Smooth muscle cell of the brain vasculature (primary cell): ENCODE measurements at regions not wholly inside any gene's neighbourhood (a gene's known extent, or its start where the extent isn't known, plus 50 kb on each side); places are given as distances from the start of the nearest gene placed in this dataset.

Source experiments
- DNase-seq: peaks from one replicate; pipeline ENCODE4 v3.0.0-alpha.2; 2012; ENCODE audit warnings: low read depth, low spot score

DNA sequence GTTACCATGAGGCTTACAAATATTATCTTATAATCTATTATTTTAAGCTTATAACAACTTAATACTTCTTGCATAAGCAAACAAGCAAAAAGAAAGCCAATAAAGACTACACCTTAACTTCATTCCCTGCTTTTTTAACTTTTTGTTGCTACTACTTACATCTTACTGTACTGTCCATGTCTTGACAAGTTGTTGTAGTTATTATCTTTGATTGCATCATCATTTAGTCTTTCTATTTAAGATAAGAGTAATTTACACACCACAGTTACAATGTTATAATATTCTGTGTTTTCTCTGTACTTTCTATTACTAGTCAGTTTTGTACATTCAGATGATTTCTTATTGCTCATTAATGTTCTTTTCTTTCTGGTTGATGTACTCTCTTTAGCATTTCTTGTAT is 346.6 kb downstream of the SMARCA1 start:
- DNase-seq: no peak

DNA sequence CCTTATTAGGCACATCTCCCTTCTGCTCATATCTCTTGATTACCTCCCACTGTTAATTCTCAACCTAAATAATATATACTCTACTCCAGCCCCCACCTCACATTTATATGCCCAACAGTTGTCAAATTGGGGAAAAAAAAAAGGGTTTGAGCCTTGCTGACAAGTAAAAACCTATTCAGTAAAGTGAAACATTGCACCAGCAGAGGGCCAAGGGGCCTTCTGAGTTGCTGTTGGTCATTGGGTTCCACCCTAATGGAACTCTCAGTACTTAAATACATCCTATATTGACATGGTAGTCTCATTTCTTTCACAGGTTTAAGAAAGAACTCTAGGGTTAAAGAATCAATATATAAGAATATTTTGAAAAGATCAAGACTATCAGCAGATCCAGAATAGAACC is 362.2 kb downstream of the SMARCA1 start:
- DNase-seq: no peak

DNA sequence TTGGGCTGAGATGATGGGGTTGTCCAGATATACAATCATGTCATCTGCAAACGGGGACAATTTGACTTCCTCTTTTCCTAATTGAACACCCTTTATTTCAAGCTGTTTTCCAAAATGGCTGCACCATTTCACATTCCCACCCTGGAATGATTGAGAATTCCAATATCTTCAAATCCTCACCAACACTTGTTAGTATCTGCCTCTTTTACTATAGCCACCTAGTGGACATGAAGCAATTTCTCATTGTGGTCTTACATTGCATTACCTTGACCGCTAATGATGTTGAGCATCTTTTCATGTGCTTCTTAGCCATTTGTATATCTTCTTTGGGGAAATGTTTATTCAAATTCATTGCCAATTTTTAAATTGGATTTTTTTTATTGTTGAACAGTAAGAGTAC is 364.8 kb downstream of the SMARCA1 start:
- no peak for DNase-seq

DNA sequence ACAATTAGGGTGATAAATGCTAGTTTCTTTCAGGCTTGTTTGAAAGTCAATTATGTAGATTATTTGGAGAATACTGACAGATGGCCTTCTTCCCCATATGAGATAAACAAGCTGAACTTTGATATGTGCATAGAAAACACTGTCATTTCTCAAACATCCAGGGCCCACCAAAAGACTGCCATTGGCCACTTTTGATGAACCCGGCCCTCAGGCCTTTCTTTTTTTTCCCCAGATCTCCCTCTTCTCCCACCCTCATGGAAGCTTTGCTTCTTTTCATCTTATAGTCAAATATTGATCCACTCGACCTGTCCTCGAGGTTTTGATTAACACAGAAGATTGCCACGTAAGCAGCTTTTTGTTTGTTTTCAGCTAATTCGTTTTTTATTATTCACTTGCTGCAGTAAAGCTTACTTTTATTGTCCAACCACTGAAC is 377.4 kb downstream of the SMARCA1 start:
- DNase-seq: no peak

DNA sequence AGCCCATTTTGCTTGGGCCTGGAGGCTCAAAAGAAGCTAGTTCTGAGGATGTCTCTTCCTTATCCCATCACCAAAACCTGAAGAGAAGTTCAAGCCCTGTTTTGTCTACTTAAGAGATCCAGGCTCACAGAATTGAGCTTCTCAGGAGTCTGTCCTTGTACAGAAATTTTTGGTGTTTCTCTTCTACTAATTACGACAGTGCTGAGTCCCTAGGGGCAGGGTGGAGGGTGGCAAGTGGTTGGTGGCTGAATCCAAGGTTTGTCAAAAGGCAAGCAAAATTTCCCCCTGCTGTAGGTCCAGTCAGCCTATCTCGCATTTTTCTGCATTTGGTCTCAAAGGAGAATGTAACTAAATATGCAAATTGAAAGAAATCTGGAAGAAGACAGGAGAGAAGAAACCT is 377.9 kb downstream of the SMARCA1 start:
- no peak for DNase-seq

DNA sequence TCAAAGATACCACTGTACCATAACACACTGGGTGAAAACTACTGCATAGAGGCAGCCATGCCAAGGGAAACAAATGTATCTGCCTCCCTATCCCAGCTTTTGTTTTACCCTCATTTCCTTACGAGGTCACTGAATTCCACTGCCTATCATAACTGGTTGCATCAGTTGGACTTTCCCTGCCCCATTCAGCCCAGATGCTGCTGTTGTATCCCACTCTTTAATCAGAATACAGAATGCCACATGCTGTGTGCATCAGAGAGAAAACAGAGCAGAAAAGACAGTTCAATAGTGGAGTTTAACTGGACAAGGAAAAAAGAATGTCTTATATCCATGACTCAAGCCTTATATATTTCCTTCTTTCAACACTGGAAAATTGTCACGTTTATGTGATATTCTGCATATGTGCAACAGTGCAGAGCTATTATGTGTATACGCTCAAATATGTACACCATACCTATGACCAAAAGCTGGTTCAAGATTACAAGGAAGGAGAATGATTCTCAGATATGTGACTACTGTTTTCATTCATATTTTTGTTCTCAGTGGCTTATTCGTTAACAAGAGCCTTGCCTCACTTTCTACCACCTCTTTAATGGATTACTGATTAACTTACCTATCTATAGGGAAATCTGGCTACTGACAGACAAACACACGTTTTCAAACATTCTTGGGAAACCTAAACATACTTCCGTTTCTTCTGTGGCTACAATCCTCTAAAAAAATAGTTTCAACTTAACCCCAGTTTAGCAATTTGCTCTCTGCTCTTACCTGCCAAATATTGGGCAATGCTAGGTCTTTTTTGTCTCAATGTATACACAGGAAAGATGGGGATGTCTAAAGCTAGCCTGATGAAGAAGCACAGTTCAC is 378.9 kb downstream of the SMARCA1 start:
- DNase-seq: no peak

DNA sequence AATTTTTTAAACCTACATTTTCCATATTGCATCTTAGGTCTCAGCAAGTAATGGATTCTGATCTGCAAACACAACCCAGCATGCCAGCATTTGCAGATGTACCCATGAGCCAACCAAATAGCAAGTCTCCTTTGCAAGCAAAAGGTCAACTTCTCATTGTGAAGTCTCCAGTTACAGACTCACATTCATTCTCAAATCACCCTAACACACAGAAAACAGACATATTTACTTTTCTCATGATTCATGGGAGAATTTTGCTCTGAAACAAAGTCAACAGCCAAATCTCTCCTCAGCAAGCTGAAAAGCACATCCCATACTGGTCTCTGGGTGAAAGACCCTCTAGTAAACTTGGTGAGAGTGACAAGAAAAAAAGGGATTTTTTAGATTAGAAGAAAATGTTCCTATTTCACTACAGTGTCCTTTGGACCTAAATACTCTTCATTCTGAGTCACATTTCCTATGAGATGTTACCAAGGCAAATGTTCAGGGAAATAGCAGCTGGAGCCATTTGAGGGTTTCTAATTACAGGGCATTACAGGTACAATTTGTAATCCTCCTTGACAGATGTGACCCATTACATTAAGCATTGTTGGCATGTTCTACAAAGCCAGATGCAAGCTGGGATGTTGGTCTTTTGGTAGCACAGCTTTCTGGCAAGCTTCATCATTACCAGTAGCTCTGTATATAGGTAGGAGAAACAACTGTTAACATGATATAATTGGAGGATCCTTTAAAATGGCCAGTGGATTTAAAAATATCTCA is 383.3 kb downstream of the SMARCA1 start:
- no peak for DNase-seq

DNA sequence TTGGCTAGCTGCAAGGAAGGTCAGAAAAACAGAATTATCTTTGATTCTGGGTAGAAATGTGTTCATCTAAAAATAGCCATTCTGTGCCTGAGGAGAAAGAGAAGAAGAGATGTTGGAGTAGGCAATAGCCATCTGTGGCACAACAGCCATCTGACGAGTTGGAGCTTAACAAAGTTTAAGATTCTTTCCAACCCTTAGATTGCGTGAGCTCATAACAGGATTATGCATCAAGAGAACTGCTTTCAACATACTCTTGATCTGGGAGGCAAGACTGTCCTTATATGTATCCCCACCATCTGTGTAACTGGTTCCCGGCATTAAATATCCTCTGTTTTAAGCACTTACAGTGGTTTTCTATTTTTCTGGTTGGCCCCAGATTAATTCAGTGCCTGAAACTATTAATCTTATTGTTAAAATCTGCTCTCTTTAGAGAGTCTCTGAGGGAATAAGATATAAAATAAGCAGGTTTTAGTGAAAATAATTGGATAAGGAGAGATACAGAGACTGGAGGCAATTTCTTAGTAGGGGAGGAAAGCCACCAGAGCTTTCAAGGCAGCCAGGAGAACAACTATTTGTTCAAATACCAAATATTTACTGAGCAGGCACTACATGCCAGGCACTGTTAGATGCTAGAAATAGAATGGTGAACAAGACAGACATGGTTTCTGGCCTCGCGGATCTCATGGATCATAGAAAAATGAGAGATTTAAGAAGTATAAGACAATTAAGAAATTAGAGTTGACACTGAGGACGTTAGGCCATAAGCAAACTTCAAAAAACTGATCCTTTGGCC is 398.0 kb downstream of the SMARCA1 start:
- no peak for DNase-seq

DNA sequence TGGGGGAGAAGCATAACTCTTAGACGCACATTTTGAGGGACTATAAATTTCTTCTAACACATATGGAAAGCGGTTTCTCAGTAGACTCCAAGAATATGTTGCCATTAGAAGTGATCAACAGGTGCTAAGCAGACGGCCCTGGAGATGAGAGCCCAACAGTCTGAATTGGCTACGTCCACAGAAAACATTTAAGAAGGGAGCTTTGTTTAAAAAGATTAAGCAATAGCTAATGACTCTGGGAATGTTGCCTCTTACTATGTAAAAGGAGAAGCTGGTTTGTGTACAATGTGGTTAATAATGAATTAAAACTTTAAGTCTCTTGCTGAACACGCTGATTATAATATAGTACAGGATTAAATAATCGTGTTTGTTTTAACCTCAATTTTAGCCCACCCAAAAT is 399.5 kb downstream of the SMARCA1 start:
- DNase-seq: no peak

DNA sequence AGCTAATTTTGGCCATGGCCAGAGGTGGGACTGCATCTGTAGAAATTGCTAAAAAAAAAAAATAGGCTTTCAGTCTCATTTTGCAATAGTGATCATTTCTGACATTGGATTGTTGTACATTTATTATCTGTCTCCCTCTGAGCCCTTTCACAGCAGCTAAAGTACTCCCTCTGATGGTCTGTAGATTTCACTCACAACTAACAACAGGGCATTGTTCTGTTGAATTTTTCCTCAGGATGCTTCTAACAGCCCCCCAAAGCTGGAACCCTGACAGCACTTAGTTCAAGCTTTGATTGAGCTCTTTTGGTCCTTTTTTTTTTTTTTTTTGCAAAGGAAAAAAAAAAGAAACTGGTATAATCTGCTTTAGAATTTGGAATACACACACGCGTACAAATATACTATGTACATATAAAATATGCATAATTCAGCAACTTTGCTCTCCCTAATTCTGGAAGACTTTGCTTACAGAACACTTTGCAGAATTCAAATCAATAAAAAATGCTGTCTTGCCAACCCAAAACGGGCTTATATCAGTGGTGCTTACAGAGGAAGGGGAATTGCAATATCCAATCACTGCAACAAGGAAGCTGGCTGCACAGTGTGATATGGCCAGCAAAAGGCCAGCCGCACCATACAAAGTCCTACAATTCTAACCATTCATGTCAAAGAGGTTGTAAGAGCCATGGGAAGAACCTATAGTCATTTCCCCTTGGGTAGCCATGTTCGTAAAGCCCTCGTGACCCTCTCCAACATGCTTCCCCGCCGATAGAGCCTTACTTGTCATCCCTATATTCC is 406.4 kb downstream of the SMARCA1 start:
- DNase-seq: no peak

DNA sequence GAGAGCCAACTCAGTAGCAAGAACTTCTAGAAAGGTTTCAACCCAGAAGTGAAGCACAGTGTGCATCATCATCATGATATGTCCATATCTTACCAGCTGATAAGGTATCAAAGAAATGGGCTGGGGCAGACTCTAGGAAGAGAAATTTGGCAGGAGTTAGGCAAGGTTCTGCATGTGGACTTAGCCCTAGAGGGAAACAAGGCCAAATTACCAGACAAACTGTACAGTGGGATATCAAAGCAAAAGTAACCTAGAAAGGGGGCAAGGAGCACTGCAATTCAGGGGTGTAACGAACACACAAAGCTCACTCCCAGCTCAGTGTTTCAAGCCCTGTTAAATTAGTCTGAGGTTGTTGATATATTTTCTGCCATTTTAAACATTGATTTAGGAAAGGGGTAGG is 407.4 kb downstream of the SMARCA1 start:
- no peak for DNase-seq

DNA sequence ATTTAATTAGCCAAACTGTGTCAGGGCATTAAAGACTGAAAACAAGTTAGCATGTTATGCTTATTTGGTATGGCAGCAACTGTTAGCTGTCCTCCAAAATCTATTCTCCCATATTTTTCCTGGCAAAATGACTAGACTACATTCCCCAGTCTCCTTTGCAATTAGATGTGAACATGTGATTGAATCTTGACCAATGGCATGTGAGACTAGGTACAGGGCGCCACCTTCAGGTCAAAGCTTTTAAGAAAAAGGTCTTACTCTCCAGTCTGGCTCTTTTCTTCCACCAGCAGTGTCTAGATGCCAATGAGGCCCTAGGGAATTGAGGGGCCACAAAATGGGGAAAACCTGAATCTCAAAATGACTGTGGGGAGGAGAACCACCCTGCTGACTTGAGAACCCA is 408.2 kb downstream of the SMARCA1 start:
- DNase-seq: no peak

DNA sequence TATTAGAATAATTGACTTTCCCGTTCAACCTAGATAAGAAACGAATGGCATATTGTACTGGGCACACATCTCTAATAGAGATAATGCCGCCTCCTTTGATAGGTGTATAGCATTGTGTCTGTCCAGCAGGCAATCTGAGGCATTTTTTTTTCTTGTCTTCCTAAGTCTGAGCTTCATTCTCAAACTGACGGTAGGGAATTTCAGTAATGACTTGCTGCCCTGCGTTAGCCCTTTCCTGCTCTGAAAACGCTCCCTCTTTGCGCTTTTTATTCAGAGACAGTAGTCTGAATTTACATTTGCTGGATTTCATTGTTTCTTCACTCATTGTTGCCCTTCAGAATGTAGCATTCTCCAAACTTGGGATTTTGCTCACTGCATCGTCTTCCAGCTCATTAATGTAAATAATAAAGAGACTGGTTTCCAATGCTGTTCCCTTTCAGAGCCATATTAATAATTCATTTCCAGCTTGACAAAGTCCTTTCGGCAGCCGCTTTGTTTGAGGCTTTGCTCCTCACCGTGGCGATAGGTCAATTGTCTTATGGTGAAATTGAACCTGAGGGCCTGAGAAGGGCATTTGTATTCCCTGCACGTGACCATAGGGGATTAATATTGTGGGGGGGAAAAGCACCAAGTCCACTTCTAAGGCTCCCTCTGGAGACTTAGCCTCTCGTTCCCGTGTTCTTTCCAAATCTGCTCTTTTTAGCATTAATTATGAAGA is 412.1 kb downstream of the SMARCA1 start:
- DNase-seq: no peak

DNA sequence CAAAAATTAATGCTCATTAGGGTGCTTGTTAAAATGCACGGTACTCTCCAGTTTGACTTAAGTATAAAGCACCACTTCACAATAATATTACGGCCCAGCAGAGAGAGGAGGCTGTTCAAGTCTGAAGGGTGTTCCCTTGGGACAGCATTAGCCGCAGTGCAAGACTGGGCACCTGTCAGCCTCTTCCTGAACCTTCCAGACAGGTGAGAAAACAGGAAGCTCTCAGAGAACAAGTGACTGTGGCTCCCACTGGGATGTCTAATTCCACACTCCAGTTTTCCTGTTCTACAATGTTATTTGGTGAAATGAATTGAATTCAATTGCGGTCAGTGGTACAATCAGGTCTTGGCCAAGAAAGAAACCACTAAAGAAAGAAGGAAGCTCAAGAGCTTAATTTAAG is 414.4 kb downstream of the SMARCA1 start:
- no peak for DNase-seq

DNA sequence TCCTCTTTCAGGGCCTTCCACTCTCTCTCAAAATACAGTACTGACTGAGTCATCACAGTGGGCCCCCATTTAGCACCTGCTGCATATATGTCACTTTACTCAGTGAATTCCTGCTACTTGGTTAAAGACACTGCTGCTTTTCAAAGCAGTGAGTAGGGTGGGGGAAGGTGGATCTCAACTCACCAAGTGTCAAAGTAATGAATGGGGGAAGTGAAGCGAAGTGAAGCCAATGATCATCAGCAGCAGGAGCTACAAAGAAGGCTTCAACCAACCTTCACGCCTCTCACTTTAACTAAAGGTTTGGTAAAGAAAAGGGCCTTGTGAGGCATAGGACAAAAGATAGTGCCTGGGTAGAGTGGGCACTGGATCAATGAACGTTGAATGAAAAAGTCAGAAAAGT is 424.1 kb downstream of the SMARCA1 start:
- no peak for DNase-seq

DNA sequence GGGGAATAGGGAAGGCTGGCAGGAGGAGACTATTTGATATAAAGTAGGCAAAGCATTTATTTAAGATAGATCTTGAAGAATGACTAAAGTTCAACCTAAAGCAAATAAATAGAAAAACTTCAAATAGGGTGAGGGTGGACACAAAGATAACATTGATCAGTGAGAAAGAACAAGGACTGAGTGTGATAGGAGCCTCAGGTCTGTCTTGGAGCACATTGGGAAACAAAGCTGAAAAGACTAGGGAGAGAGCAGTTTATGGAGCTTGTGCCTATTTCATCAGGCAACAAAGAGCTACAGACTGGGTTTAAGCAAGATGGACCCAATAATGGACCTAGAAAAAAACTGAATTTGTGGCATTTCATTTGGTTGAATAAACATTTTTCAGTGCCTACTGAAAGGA is 425.6 kb downstream of the SMARCA1 start:
- no peak for DNase-seq

DNA sequence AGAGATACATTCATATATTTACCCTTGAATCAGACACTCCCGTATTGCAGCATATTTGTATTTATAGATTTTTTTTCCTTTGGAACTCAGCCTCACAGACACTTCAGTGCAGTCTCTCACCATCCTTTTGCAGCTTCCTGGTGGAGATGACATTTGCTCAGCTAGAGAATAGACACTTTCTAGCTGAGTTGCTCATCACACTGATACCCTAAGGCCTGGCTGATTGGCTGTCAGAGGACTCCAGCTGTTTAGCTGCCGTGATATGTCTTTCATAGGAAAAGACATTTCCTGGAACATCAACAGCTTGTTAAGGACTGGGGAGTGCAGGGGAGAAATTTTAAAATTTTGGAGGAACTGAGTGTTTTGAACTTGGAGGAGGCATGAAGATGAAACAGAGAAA is 429.6 kb downstream of the SMARCA1 start:
- no peak for DNase-seq

DNA sequence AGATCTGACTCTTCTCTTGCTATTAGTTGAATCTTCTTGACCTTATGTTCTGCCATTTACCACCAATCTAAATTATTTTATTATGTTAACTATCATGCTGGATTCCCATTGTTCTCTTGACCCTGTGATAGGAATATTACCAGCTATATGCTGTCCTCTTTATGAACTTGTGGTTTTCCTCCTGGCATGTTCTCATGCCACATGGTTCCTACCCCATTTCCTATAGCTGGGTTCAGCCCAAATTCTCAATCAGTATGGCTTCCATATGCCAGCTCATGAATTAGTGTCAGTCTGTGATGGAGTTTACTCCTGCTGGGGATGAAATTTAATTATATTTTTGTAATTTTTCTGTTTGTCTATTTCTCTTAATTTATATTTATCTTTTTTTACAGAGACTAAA is 430.5 kb downstream of the SMARCA1 start:
- no peak for DNase-seq

DNA sequence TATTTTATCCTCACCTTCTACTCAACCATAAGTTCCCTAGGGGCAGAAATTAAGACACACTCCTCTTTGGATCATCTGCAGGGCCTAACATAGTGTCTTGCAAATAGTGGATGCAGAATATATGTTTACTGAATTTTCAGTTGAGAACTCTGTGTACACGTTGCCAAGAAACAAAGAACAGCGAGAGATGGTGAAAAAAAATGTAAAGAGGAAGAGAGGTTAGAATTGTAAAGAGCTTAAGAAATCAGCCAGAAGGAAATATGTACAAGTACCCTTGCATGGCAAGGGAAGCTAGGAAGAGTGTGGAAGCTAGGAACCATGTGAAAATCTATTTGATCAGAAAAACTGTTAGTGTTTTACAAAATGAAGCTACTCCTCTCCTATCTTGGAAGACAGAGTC is 431.0 kb downstream of the SMARCA1 start:
- no peak for DNase-seq

DNA sequence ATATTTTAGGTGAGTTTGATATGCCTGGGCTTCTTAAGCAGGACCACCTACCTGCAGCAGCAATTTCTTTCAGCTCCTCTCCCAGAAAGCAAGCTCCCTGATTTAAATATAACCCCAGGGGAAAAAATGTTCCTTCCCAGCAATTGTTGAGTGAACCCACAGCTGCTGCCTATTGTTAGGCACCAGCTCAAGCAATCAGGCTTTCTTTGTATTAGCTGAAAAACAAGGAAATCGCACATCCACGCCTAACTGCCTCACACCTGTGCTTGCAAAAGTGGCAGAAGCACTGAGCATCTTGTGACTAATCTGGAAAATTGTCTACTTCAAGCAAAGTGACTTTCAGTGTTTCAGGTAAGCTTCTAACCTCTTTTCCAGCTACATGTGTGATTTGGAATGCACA is 432.2 kb downstream of the SMARCA1 start:
- no peak for DNase-seq

DNA sequence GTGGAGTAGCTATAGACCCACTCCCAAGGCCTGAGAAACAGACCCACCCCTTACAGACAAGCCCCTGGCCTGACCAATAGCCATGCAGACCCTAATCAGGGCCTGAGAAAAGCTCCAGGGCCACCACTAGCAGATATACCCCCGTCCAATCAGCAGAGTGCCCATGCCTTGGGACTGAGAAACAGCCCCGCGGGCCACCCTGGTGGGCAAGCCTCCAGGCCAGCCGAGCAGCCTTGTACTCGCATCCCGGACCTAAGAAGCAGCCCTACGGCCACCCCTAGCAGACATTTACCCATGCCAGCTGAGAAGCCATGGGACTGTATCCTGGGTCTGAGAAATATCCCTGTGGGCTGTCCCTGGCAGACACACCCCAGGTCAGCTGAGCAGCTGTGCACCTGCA is 436.5 kb downstream of the SMARCA1 start:
- DNase-seq: no peak
